Small intestine (tissue), 7 donors: ENCODE measurements at regions not wholly inside any gene's neighbourhood (a gene's known extent, or its start where the extent isn't known, plus 50 kb on each side); places are given as distances from the start of the nearest gene placed in this dataset.

ENCODE experiments used
- DNase-seq, 2 donors: peaks; one replicate each; pipeline versions ENCODE4 v3.0.0 to v3.0.0-alpha.2; 2013
- FAIRE-seq: peaks from 2 replicates; lab custom pipeline; 2012; peaks lifted over from hg19 to GRCh38; lab: Jason Lieb, UNC
- H3K27ac ChIP-seq, 3 donors: one replicate each; pipeline ENCODE4 v1.5.1; 2013; ENCODE audit warnings: low read length in 2 of 3, mild to moderate bottlenecking in 2 of 3, control low read depth in 1 of 3, inconsistent platforms in 1 of 3, low read depth in 1 of 3, moderate library complexity in 1 of 3
- H3K27me3 ChIP-seq, 3 donors: one replicate each; pipeline ENCODE4 v1.6.1; 2013; ENCODE audit warnings: low read length in 3 of 3, inconsistent platforms in 1 of 3; ENCODE audit not compliant: control insufficient read depth in 3 of 3, insufficient read depth in 3 of 3
- H3K36me3 ChIP-seq, 3 donors: one replicate each; pipeline ENCODE4 v1.6.1; 2013; ENCODE audit warnings: low read length in 3 of 3, inconsistent platforms in 1 of 3, low read depth in 1 of 3, mild to moderate bottlenecking in 1 of 3, moderate library complexity in 1 of 3; ENCODE audit not compliant: control insufficient read depth in 3 of 3, insufficient read depth in 2 of 3
- H3K4me1 ChIP-seq, 3 donors: one replicate each; pipeline ENCODE4 v1.6.1; 2013; ENCODE audit warnings: low read length in 2 of 3, inconsistent platforms in 1 of 3, low read depth in 1 of 3, mild to moderate bottlenecking in 1 of 3, moderate library complexity in 1 of 3; ENCODE audit not compliant: control insufficient read depth in 3 of 3, insufficient read depth in 2 of 3
- H3K4me3 ChIP-seq, 3 donors: one replicate each; pipeline ENCODE4 v1.5.1; 2013; ENCODE audit warnings: low read length in 3 of 3, control low read depth in 1 of 3, inconsistent platforms in 1 of 3, low read depth in 1 of 3, mild to moderate bottlenecking in 1 of 3, moderate library complexity in 1 of 3
- H3K9me3 ChIP-seq, 2 donors: one replicate each; pipeline ENCODE4 v1.6.1; 2013; ENCODE audit warnings: low read depth in 1 of 2, low read length in 1 of 2; ENCODE audit not compliant: control insufficient read depth in 2 of 2, insufficient read depth in 1 of 2
- WGBS, 3 donors: extraction: QIAGEN DNeasy Blood & Tissue Kit; methylation state at CpG; one replicate each; pipeline ENCODE4 v1.1.7; 2013; 5-methylcytosine and 5-hydroxymethylcytosine counted together
- donor health status: healthy with polysubstance abuse.
- donor health status: control.
- donor health status: control.
- donor health status: Bipolar disorder and iron deficiency.
- donor health status: healthy.

GRCh38 chr10:129179972-129180678 lies 286.9 kb upstream of the MGMT start:
- no peaks in the 10 kb centered on the region for H3K4me1 ChIP-seq
- WGBS, 3 donors, result 78 to 85% (median 81%) methylated on average over 11 of the region's 11 CpGs
- no peaks in the 10 kb centered on the region for H3K36me3 ChIP-seq
- no peak overlapping the region for H3K27ac ChIP-seq
- DNase-seq (no peak), FAIRE-seq (no peak)
- H3K27me3 ChIP-seq, result peaks cover 0 to 3% (median 0%) of the 10 kb centered on the region in 3 donors
- H3K9me3 ChIP-seq, result no peaks in the 10 kb centered on the region
- no peak overlapping the region for H3K4me3 ChIP-seq

DNA sequence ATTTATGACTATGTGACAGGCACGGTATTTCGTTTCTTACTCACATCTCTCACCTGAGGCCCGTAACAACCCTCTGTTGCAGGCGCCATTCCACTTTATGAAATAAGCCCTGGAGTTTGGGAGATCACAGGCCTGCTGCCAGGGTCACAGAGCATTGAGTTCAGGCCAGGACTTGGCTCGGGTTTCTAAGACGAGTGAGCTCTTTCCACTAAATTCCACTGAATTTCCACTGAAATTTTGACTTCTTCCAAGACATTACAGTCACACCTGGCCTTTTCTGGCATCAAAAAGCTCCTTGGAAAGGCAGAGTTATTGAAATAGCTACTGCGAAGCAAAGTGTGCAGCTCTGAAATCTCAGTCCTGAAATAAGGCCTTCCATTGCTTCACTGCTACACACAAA lies 282.8 kb upstream of the MGMT start:
- DNase-seq (no peak), FAIRE-seq (no peak)
- no peaks in the 10 kb centered on the region for H3K9me3 ChIP-seq
- 59 to 73% (median 70%) methylated on average over 7 of the region's 7 CpGs for WGBS, 3 donors
- no peak overlapping the region for H3K27ac ChIP-seq
- no peak overlapping the region for H3K4me3 ChIP-seq
- H3K36me3 ChIP-seq, result no peaks in the 10 kb centered on the region
- H3K4me1 ChIP-seq, result no peaks in the 10 kb centered on the region
- no peaks in the 10 kb centered on the region for H3K27me3 ChIP-seq

GRCh38 chr10:129187331-129187730 lies 279.7 kb upstream of the MGMT start:
- no peak overlapping the region for H3K4me3 ChIP-seq
- H3K36me3 ChIP-seq, result no peaks in the 10 kb centered on the region
- FAIRE-seq (no peak), DNase-seq (no peak)
- no peak overlapping the region for H3K27ac ChIP-seq
- no peaks in the 10 kb centered on the region for H3K9me3 ChIP-seq
- H3K27me3 ChIP-seq, result no peaks in the 10 kb centered on the region
- H3K4me1 ChIP-seq, result no peaks in the 10 kb centered on the region
- 33 to 50% (median 38%) methylated on average over 2 of the region's 2 CpGs for WGBS, 3 donors

GRCh38 chr10:129191797-129192196 lies 275.2 kb upstream of the MGMT start:
- 47 to 77% (median 48%) methylated on average over 4 of the region's 4 CpGs for WGBS, 3 donors
- DNase-seq (no peak), FAIRE-seq (no peak)
- H3K27ac ChIP-seq, result no peak overlapping the region
- no peaks in the 10 kb centered on the region for H3K4me1 ChIP-seq
- H3K9me3 ChIP-seq, result no peaks in the 10 kb centered on the region
- no peaks in the 10 kb centered on the region for H3K27me3 ChIP-seq
- no peak overlapping the region for H3K4me3 ChIP-seq
- no peaks in the 10 kb centered on the region for H3K36me3 ChIP-seq

- DNase-seq (no peak), FAIRE-seq (no peak)
- Histone ChIP-seq H3K27me3 (no peaks in the 10 kb centered on the region), H3K4me1 (no peaks in the 10 kb centered on the region), H3K9me3 (no peaks in the 10 kb centered on the region), H3K4me3 (no peak overlapping the region), H3K27ac (no peak overlapping the region), H3K36me3 (no peaks in the 10 kb centered on the region)
- WGBS, 3 donors, result 63 to 67% (median 66%) methylated on average over 11 of the region's 11 CpGs
Observed at GRCh38 chr10:129192344-129193128, 274.5 kb upstream of the MGMT start.

DNA sequence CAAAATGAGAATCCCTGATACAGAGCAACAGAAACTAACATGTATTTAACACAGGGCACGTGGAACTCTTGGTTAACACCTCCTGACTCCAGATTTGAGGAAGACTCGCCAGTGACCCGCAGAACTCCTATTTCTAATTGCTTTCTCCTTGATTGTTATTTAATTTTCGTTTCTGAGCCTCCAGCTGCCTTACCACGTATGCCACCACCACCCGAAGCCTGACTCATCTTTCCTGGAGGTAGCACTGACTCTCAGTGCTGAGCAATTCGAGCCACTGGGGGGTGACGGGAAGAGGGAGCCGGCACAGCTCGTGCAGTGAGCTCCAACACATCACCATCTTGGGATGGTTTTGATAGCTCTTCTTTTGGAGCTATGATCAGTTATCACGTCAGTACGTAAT lies 273.9 kb upstream of the MGMT start:
- Histone ChIP-seq H3K9me3 (no peaks in the 10 kb centered on the region), H3K36me3 (no peaks in the 10 kb centered on the region), H3K27ac (no peak overlapping the region), H3K4me3 (no peak overlapping the region), H3K27me3 (no peaks in the 10 kb centered on the region), H3K4me1 (no peaks in the 10 kb centered on the region)
- FAIRE-seq, result no peak
- no peak for DNase-seq
- WGBS, 3 donors, result 60 to 66% (median 63%) methylated on average over 12 of the region's 12 CpGs

DNA sequence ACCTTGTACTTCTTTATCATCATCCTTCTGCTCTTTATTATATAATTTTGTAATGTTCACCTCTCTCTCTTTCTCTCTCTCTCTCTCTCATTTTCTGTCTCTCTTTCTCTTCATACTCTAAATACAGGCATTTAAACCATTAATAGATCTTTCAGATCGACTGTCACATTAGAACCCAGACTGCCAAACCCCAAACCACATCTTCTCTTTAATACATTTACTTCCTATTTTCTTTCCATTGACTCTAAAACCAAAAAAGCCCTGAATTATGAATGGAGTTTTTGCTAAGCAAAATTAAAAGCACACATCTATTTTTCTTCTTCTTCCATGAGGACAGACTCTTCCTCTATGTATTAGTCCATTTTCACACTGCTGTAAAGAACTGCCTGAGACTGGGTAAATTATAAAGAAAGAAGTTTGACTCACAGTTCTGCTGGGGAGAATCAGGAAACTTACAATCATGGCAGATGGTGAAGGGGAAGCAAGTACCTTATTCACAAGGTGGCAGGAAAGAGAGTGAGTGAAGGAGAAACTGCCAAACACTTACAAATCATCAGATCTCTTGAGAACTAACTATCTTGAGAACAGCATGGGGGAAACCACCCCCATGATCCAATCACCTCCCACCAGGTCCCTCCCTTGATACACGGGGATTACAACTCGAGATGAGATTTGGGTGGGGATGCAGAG lies 272.7 kb upstream of the MGMT start:
- H3K27me3 ChIP-seq, result no peaks in the 10 kb centered on the region
- FAIRE-seq (no peak), DNase-seq (no peak)
- H3K27ac ChIP-seq, result no peak overlapping the region
- H3K4me1 ChIP-seq, result no peaks in the 10 kb centered on the region
- WGBS, 3 donors, result 54 to 65% (median 54%) methylated on average over 3 of the region's 3 CpGs
- H3K36me3 ChIP-seq, result no peaks in the 10 kb centered on the region
- H3K9me3 ChIP-seq, result no peaks in the 10 kb centered on the region
- no peak overlapping the region for H3K4me3 ChIP-seq

- H3K9me3 ChIP-seq, result no peaks in the 10 kb centered on the region
- H3K27ac ChIP-seq, result no peak overlapping the region
- DNase-seq (no peak), FAIRE-seq (no peak)
- H3K4me1 ChIP-seq, result no peaks in the 10 kb centered on the region
- 43 to 79% (median 69%) methylated on average over 2 of the region's 2 CpGs for WGBS, 3 donors
- no peaks in the 10 kb centered on the region for H3K36me3 ChIP-seq
- no peak overlapping the region for H3K4me3 ChIP-seq
- peaks cover 0 to 3% (median 0%) of the 10 kb centered on the region in 3 donors for H3K27me3 ChIP-seq
Observed at GRCh38 chr10:129199826-129200225, 267.2 kb upstream of the MGMT start.
